ENCODE measurements at regions not wholly inside any gene's neighbourhood (a gene's known extent, or its start where the extent isn't known, plus 50 kb on each side); places are given as distances from the start of the nearest gene placed in this dataset.
"Not testable (repeated sequence)": the region's sequence is repeated elsewhere in the genome, so short reads cannot be mapped to it uniquely, and the experiment has no call there.

GRCh38 chr7:153696242-153696641 lies 356.0 kb upstream of the DPP6 start:
- no peaks in the 10 kb centered on the region for H3K79me2 ChIP-seq (ENCODE audit: insufficient read depth, low read length)
- Mint-ChIP-seq H3K36me3 (ENCODE audit: low read depth, unreplicated experiment) (no peaks in the 10 kb centered on the region), H3K27ac (ENCODE audit: unreplicated experiment) (no peak overlapping the region), H3K4me3 (ENCODE audit: unreplicated experiment) (no peak overlapping the region), H3K27me3 (ENCODE audit: low read depth, unreplicated experiment) (no peaks in the 10 kb centered on the region), H3K4me1 (ENCODE audit: low read depth, unreplicated experiment) (no peaks in the 10 kb centered on the region), H3K9me3 (ENCODE audit: unreplicated experiment) (peaks cover 15% of the 10 kb centered on the region)
- no peaks in the 10 kb centered on the region for H3K4me1 ChIP-seq (ENCODE audit: insufficient read depth, low read length)
- no peak overlapping the region for H3K4me3 ChIP-seq (ENCODE audit: insufficient read depth, low read depth, low read length)
- H3K27ac ChIP-seq (ENCODE audit: low read depth, low read length) = no peak overlapping the region
- no peak overlapping the region for H3K4me2 ChIP-seq (ENCODE audit: low read length)
- no peaks in the 10 kb centered on the region for H4K20me1 ChIP-seq (ENCODE audit: insufficient read depth, low read length)
- peaks cover 8% of the 10 kb centered on the region for H3K9me3 ChIP-seq (ENCODE audit: insufficient read depth, low read depth, low read length)
- H3K9ac ChIP-seq (ENCODE audit: low read length) = no peak overlapping the region
- TF ChIP-seq CTCF (IDR thresholded peaks at IDR 0.05; ENCODE audit: insufficient read depth, low read depth, low read length) (no peak), EZH2 (IDR thresholded peaks at IDR 0.05; ENCODE audit: insufficient read depth, low read length) (no peak)
- no peaks in the 10 kb centered on the region for H3K27me3 ChIP-seq (ENCODE audit: insufficient read depth, low read length)
- H3K36me3 ChIP-seq (ENCODE audit: insufficient read depth, low read length) = no peaks in the 10 kb centered on the region
- no peak overlapping the region for H2AFZ ChIP-seq (ENCODE audit: low read depth, low read length)
- FAIRE-seq (no peak), DNase-seq (ENCODE audit: low read depth) (no peak)

DNA sequence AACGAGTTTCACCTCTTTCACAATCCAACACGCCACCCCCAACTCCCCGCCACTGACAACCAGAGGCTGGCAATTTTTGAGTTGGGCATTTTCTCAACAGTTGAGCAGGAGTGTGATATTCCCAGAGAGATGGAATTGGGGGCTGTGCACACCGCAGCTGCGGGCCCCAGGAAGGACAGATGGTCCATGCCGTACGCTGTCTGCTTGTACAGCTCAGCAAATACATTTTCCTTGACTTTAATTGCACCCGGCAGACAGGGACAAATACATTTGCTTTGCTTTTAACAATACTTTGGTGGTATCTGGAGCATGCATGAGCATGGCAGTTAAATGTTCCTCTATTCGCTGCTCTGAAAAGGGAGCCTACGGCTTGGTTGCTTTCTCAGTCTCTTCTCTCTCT lies 354.2 kb upstream of the DPP6 start:
- H3K4me3 ChIP-seq (ENCODE audit: insufficient read depth, low read depth, low read length) = no peak overlapping the region
- Mint-ChIP-seq H3K27ac (ENCODE audit: unreplicated experiment) (no peak overlapping the region), H3K36me3 (ENCODE audit: low read depth, unreplicated experiment) (no peaks in the 10 kb centered on the region), H3K27me3 (ENCODE audit: low read depth, unreplicated experiment) (no peaks in the 10 kb centered on the region), H3K9me3 (ENCODE audit: unreplicated experiment) (peaks cover 19% of the 10 kb centered on the region), H3K4me1 (ENCODE audit: low read depth, unreplicated experiment) (no peaks in the 10 kb centered on the region), H3K4me3 (ENCODE audit: unreplicated experiment) (no peak overlapping the region)
- TF ChIP-seq EZH2 (IDR thresholded peaks at IDR 0.05; ENCODE audit: insufficient read depth, low read length) = no peak
- TF ChIP-seq CTCF (IDR thresholded peaks at IDR 0.05; ENCODE audit: insufficient read depth, low read depth, low read length) = no peak
- no peaks in the 10 kb centered on the region for H3K36me3 ChIP-seq (ENCODE audit: insufficient read depth, low read length)
- H3K4me2 ChIP-seq (ENCODE audit: low read length) = no peak overlapping the region
- no peaks in the 10 kb centered on the region for H4K20me1 ChIP-seq (ENCODE audit: insufficient read depth, low read length)
- H3K9ac ChIP-seq (ENCODE audit: low read length) = no peak overlapping the region
- peaks cover 8% of the 10 kb centered on the region for H3K9me3 ChIP-seq (ENCODE audit: insufficient read depth, low read depth, low read length)
- DNase-seq (ENCODE audit: low read depth) (no peak), FAIRE-seq (no peak)
- H2AFZ ChIP-seq (ENCODE audit: low read depth, low read length) = no peak overlapping the region
- no peaks in the 10 kb centered on the region for H3K79me2 ChIP-seq (ENCODE audit: insufficient read depth, low read length)
- H3K27me3 ChIP-seq (ENCODE audit: insufficient read depth, low read length) = no peaks in the 10 kb centered on the region
- no peaks in the 10 kb centered on the region for H3K4me1 ChIP-seq (ENCODE audit: insufficient read depth, low read length)
- H3K27ac ChIP-seq (ENCODE audit: low read depth, low read length) = no peak overlapping the region

- Histone ChIP-seq H3K9me3 (ENCODE audit: insufficient read depth, low read depth, low read length) (peaks cover 5% of the 10 kb centered on the region), H3K4me2 (ENCODE audit: low read length) (no peak overlapping the region), H3K9ac (ENCODE audit: low read length) (no peak overlapping the region), H3K4me3 (ENCODE audit: insufficient read depth, low read depth, low read length) (no peak overlapping the region), H3K27ac (ENCODE audit: low read depth, low read length) (no peak overlapping the region), H3K79me2 (ENCODE audit: insufficient read depth, low read length) (no peaks in the 10 kb centered on the region), H3K27me3 (ENCODE audit: insufficient read depth, low read length) (no peaks in the 10 kb centered on the region), H3K36me3 (ENCODE audit: insufficient read depth, low read length) (no peaks in the 10 kb centered on the region), H2AFZ (ENCODE audit: low read depth, low read length) (no peak overlapping the region), H3K4me1 (ENCODE audit: insufficient read depth, low read length) (no peaks in the 10 kb centered on the region), H4K20me1 (ENCODE audit: insufficient read depth, low read length) (no peaks in the 10 kb centered on the region)
- FAIRE-seq = no peak
- H3K4me1 Mint-ChIP-seq (ENCODE audit: low read depth, unreplicated experiment) = no peaks in the 10 kb centered on the region
- no peaks in the 10 kb centered on the region for H3K27me3 Mint-ChIP-seq (ENCODE audit: low read depth, unreplicated experiment)
- no peak for TF ChIP-seq EZH2 (IDR thresholded peaks at IDR 0.05; ENCODE audit: insufficient read depth, low read length)
- no peak for TF ChIP-seq CTCF (IDR thresholded peaks at IDR 0.05; ENCODE audit: insufficient read depth, low read depth, low read length)
- H3K27ac Mint-ChIP-seq (ENCODE audit: unreplicated experiment) = no peak overlapping the region
- H3K36me3 Mint-ChIP-seq (ENCODE audit: low read depth, unreplicated experiment) = no peaks in the 10 kb centered on the region
- no peak overlapping the region for H3K4me3 Mint-ChIP-seq (ENCODE audit: unreplicated experiment)
- peaks cover 8% of the 10 kb centered on the region for H3K9me3 Mint-ChIP-seq (ENCODE audit: unreplicated experiment)
- no peak for DNase-seq (ENCODE audit: low read depth)
These were observed 350.5 kb upstream of the DPP6 start for GRCh38 chr7:153701678-153702077.

DNA sequence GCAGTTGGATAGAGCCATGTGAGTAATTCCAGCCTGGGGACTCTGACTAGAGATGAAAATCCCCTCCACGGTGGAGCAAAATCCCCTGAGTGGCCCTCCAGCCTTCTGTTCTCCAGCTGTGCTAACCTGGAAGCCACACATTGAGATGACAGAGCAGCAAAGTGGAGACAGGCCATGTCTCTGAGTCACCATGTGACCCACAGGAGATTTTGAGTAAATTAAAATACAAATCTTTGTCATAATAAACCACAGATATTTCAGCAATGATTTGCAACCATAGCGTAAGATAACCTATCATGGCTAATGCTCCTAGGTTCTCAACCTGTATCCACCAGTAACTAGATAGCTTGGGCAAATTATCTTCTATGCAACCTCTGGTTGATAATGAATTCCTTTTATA lies 328.3 kb upstream of the DPP6 start:
- not testable (repeated sequence) for H4K20me1 ChIP-seq (ENCODE audit: insufficient read depth, low read length); H3K36me3 Mint-ChIP-seq (ENCODE audit: low read depth, unreplicated experiment); H3K4me1 ChIP-seq (ENCODE audit: insufficient read depth, low read length); H3K27me3 Mint-ChIP-seq (ENCODE audit: low read depth, unreplicated experiment); H3K4me2 ChIP-seq (ENCODE audit: low read length); H2AFZ ChIP-seq (ENCODE audit: low read depth, low read length); FAIRE-seq; DNase-seq (ENCODE audit: low read depth); H3K4me3 ChIP-seq (ENCODE audit: insufficient read depth, low read depth, low read length); H3K27ac ChIP-seq (ENCODE audit: low read depth, low read length); H3K27me3 ChIP-seq (ENCODE audit: insufficient read depth, low read length); H3K27ac Mint-ChIP-seq (ENCODE audit: unreplicated experiment); H3K9me3 Mint-ChIP-seq (ENCODE audit: unreplicated experiment); H3K79me2 ChIP-seq (ENCODE audit: insufficient read depth, low read length); H3K9ac ChIP-seq (ENCODE audit: low read length); H3K36me3 ChIP-seq (ENCODE audit: insufficient read depth, low read length); H3K4me1 Mint-ChIP-seq (ENCODE audit: low read depth, unreplicated experiment); H3K9me3 ChIP-seq (ENCODE audit: insufficient read depth, low read depth, low read length); H3K4me3 Mint-ChIP-seq (ENCODE audit: unreplicated experiment)
